ENCODE measurements at regions not wholly inside any gene's neighbourhood (a gene's known extent, or its start where the extent isn't known, plus 50 kb on each side); places are given as distances from the start of the nearest gene placed in this dataset.
A peak's percentile ranks its signal among the peaks of the same experiment; 100 is the strongest.

DNA sequence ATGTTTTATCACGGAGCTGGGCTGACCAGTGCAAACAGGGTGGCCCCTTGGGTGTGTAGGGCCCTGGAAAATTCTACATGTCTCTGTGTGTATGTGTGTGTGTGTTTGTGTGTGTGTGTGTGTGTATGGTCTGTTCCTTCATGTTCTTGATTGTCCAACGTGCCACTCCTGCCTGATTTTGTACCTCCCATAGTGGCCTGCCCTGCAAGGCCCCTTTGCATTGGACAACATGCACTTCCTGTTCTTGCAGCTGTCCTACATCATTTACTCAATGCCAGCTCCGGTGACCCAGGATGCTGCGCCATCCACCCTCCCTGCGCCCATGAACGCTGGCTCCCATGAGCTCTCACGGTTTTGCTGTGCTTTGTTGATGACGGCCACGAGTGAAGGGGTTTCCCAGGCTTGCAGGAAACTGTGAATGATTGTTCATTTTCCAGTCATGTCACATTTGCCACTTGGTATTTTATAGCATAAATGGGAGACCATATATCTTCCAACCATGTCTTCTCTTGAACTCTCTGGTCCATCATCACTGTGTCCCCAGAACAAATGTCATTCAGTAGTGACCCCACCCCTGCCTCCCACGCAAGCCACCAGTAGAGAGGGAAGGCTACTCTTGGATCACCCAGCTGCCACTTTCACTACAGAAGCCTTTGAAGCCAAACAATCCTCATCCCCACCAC, 69.7 kb upstream of the NCK2 start:
- Mint-ChIP-seq H3K4me3 (no peak overlapping the region), H3K4me1 (peaks cover 38% of the 10 kb centered on the region), H3K27me3 (ENCODE audit: low read depth) (no peaks in the 10 kb centered on the region), H3K27ac (ENCODE audit: unreplicated experiment) (peak overlapping the region; percentile 76), H3K36me3 (ENCODE audit: low read depth) (no peaks in the 10 kb centered on the region), H3K9me3 (peaks cover 3% of the 10 kb centered on the region)
- no peak for DNase-seq (ENCODE audit: low read depth, low spot score)
- TF ChIP-seq CTCF (conservative IDR thresholded peaks at IDR 0.05) = no peak

- Mint-ChIP-seq H3K27me3 (ENCODE audit: low read depth) (no peaks in the 10 kb centered on the region), H3K4me3 (peak overlapping the region; percentile 18), H3K4me1 (peaks cover 32% of the 10 kb centered on the region), H3K9me3 (peaks cover 3% of the 10 kb centered on the region), H3K36me3 (ENCODE audit: low read depth) (no peaks in the 10 kb centered on the region), H3K27ac (ENCODE audit: unreplicated experiment) (peak overlapping the region; percentile 76)
- DNase-seq (ENCODE audit: low read depth, low spot score) = no peak
- TF ChIP-seq CTCF (conservative IDR thresholded peaks at IDR 0.05) = no peak
These were observed 70.3 kb upstream of the NCK2 start for GRCh38 chr2:105674401-105674800.

DNA sequence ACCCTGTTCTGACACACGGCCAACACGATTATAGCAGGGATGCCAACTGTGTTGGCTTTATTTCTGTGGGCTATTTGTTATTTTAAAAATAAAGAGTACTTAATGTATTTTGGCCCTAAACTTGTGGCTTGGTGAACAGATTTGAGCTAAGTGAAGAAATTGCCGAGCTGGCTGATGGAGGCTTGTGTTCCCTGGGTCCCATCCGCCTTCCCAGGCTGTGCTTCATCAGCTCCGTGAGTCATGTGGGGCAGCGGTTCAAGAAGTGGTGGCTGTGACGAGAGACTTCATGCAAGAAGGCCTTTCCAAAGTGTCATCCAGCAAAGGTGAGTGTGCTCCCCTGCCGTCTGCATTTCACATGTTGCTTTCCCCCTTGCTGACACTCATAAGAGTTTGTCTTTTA, 73.6 kb upstream of the NCK2 start:
- Mint-ChIP-seq H3K36me3 (ENCODE audit: low read depth) (peaks cover 3% of the 10 kb centered on the region), H3K4me3 (no peak overlapping the region), H3K9me3 (peaks cover 3% of the 10 kb centered on the region), H3K4me1 (peaks cover 27% of the 10 kb centered on the region), H3K27me3 (ENCODE audit: low read depth) (no peaks in the 10 kb centered on the region), H3K27ac (ENCODE audit: unreplicated experiment) (no peak overlapping the region)
- TF ChIP-seq CTCF (conservative IDR thresholded peaks at IDR 0.05) = no peak
- DNase-seq (ENCODE audit: low read depth, low spot score) = no peak

DNA sequence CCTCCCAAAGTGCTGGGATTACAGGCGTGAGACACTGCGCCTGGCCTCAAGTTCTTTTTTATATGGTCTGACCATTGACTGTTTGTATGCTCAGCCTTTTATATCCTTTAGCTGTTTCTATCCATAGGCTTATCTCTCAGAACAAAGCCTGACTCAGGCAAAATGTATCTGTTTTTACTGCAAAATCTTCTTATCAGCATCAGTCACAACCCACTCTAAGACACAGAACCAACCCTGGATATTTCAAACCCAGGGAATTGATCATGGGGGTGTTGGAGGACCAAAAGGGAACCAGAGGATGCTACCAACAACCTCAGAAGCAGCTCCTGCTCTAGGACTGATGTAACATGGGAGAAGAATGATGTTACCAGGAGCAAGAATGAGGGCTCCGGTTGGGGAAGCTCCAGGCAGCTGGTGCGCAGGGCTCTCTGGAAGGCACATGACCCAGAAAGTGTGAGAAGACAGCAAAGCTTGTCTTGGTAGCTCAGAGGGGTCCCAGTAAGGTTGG, 75.3 kb upstream of the NCK2 start:
- no peak for DNase-seq (ENCODE audit: low read depth, low spot score)
- Mint-ChIP-seq H3K4me3 (no peak overlapping the region), H3K27me3 (ENCODE audit: low read depth) (no peaks in the 10 kb centered on the region), H3K27ac (ENCODE audit: unreplicated experiment) (no peak overlapping the region), H3K9me3 (peaks cover 11% of the 10 kb centered on the region), H3K36me3 (ENCODE audit: low read depth) (peaks cover 10% of the 10 kb centered on the region), H3K4me1 (peaks cover 9% of the 10 kb centered on the region)
- no peak for TF ChIP-seq CTCF (conservative IDR thresholded peaks at IDR 0.05)

DNA sequence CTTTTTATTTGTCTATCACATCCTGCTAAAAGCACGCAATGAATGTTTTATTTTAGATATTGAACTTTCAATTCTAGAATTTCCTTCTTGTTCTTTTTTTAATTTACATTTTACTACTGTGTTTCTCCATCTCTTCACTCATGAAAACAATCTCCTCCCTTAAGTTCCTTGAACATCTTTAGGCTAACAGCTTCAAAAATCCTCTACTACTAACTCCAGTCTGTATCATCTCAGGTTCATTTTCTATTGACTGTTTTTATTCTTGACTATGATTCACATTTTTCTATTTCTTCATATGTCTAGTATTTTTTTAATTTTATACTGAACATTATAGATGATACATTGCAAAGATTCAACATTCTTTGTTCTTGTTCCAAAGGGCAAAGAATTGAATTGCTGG, 79.2 kb upstream of the NCK2 start:
- no peak for TF ChIP-seq CTCF (conservative IDR thresholded peaks at IDR 0.05)
- H3K9me3 Mint-ChIP-seq = peaks cover 17% of the 10 kb centered on the region
- no peak overlapping the region for H3K4me3 Mint-ChIP-seq
- no peak for DNase-seq (ENCODE audit: low read depth, low spot score)
- no peak overlapping the region for H3K27ac Mint-ChIP-seq (ENCODE audit: unreplicated experiment)
- H3K27me3 Mint-ChIP-seq (ENCODE audit: low read depth) = no peaks in the 10 kb centered on the region
- H3K36me3 Mint-ChIP-seq (ENCODE audit: low read depth) = peaks cover 15% of the 10 kb centered on the region
- H3K4me1 Mint-ChIP-seq = no peaks in the 10 kb centered on the region
